Prostate gland (tissue), 2 donors: ENCODE measurements at regions not wholly inside any gene's neighbourhood (a gene's known extent, or its start where the extent isn't known, plus 50 kb on each side); places are given as distances from the start of the nearest gene placed in this dataset.

Experiments
- CTCF ChIP-seq, 4 experiments: fragments of 200-600 bp in 2 of 4; fragments of 450-650 bp in 2 of 4; sonication (generic) in 2 of 4; IDR thresholded peaks; 1 replicate in 3 of 4; 2 replicates in 1 of 4; pipeline ENCODE4 v1.5.1; 2016 to 2019; ENCODE audit warnings: antibody characterized with exemption in 4 of 4, mild to moderate bottlenecking in 2 of 4, moderate library complexity in 2 of 4
- POLR2AphosphoS5 ChIP-seq: sonication (generic); formaldehyde crosslinking; IDR thresholded peaks from one replicate; pipeline ENCODE4 v1.6.1; 2017; ENCODE audit warnings: antibody characterized with exemption

- no peak for TF ChIP-seq CTCF (IDR thresholded peaks at IDR 0.05)
- TF ChIP-seq POLR2AphosphoS5 = no peak
Observed at GRCh38 chrX:98501426-98501825, 1617.7 kb downstream of the RPA4 start.
